ENCODE measurements at regions not wholly inside any gene's neighbourhood (a gene's known extent, or its start where the extent isn't known, plus 50 kb on each side); places are given as distances from the start of the nearest gene placed in this dataset.
A peak's percentile ranks its signal among the peaks of the same experiment; 100 is the strongest.
"Not testable (repeated sequence)": the region's sequence is repeated elsewhere in the genome, so short reads cannot be mapped to it uniquely, and the experiment has no call there.

- TF ChIP-seq CTCF (IDR thresholded peaks at IDR 0.05; ENCODE audit: insufficient read depth, low read depth, low read length, missing control alignments), result no peak
- H3K4me3 ChIP-seq (ENCODE audit: low read length), result no peak overlapping the region
- no peak for DNase-seq (ENCODE audit: low read depth)
These were observed 162.4 kb upstream of the IL15 start for GRCh38 chr4:141473952-141474351.

GRCh38 chr4:141480950-141481349, 155.4 kb upstream of the IL15 start:
- DNase-seq (ENCODE audit: low read depth), result no peak
- no peak for TF ChIP-seq CTCF (IDR thresholded peaks at IDR 0.05; ENCODE audit: insufficient read depth, low read depth, low read length, missing control alignments)

GRCh38 chr4:141484298-141484697, 152.1 kb upstream of the IL15 start:
- DNase-seq (ENCODE audit: low read depth); H3K4me3 ChIP-seq (ENCODE audit: low read length): not testable (repeated sequence)

More at GRCh38 chr4:141480950-141481349, 155.4 kb upstream of the IL15 start:
- H3K4me3 ChIP-seq (ENCODE audit: low read length), result no peak overlapping the region

- H3K4me3 ChIP-seq (ENCODE audit: low read length), result no peak overlapping the region
- DNase-seq (ENCODE audit: low read depth), result peak; percentile 85
- no peak for TF ChIP-seq CTCF (IDR thresholded peaks at IDR 0.05; ENCODE audit: insufficient read depth, low read depth, low read length, missing control alignments)
These were observed 149.9 kb upstream of the IL15 start for GRCh38 chr4:141486375-141486997.

- no peak for TF ChIP-seq CTCF (IDR thresholded peaks at IDR 0.05; ENCODE audit: insufficient read depth, low read depth, low read length, missing control alignments)
- DNase-seq (ENCODE audit: low read depth), result peak; percentile 10
These were observed 138.8 kb upstream of the IL15 start for GRCh38 chr4:141497627-141498026.

GRCh38 chr4:141499261-141499853, 137.0 kb upstream of the IL15 start:
- no peak overlapping the region for H3K4me3 ChIP-seq (ENCODE audit: low read length)
- DNase-seq (ENCODE audit: low read depth), result no peak
- TF ChIP-seq CTCF (IDR thresholded peaks at IDR 0.05; ENCODE audit: insufficient read depth, low read depth, low read length, missing control alignments), result no peak

More at GRCh38 chr4:141497627-141498026, 138.8 kb upstream of the IL15 start:
- no peak overlapping the region for H3K4me3 ChIP-seq (ENCODE audit: low read length)

GRCh38 chr4:141501395-141501794, 135.0 kb upstream of the IL15 start:
- DNase-seq (ENCODE audit: low read depth), result peak; percentile 6
- TF ChIP-seq CTCF (IDR thresholded peaks at IDR 0.05; ENCODE audit: insufficient read depth, low read depth, low read length, missing control alignments), result no peak
- no peak overlapping the region for H3K4me3 ChIP-seq (ENCODE audit: low read length)

Data from epithelial cell of esophagus (primary cell).